ENCODE measurements at regions not wholly inside any gene's neighbourhood (a gene's known extent, or its start where the extent isn't known, plus 50 kb on each side); places are given as distances from the start of the nearest gene placed in this dataset.

GRCh38 chr16:86371083-86371803 lies 139.1 kb upstream of the FOXF1 start:
- POLR2A ChIA-PET: no interaction called here
- CTCF ChIA-PET: no interaction called here
- Histone ChIP-seq H3K9ac (ENCODE audit: low read length) (no peak overlapping the region), H2AFZ (ENCODE audit: low read depth, low read length, poor library complexity, severe bottlenecking) (no peak overlapping the region), H4K20me1 (ENCODE audit: insufficient read depth) (no peaks in the 10 kb centered on the region), H3K79me2 (ENCODE audit: insufficient read depth, low read length) (no peaks in the 10 kb centered on the region), H3K9me3 (ENCODE audit: control insufficient read depth in 1 of 2, insufficient read depth in 1 of 2, low read depth in 1 of 2, low read length in 2 of 2) (peaks cover 0 to 9% of the 10 kb centered on the region in 2 experiments; a peak in 1 of 4 replicates), H3K36me3 (ENCODE audit: control insufficient read depth in 1 of 2, insufficient read depth in 2 of 2, low read length in 2 of 2) (no peaks in the 10 kb centered on the region), H3K4me3 (replicated peaks in 1 of 2; ENCODE audit: low read depth in 1 of 2, low read length in 2 of 2) (no peak overlapping the region), H3K27ac (ENCODE audit: low read depth, low read length) (no peak overlapping the region), H3K4me2 (ENCODE audit: low read length) (no peak overlapping the region), H3K9me2 (ENCODE audit: insufficient read depth) (no peaks in the 10 kb centered on the region), H3K4me1 (ENCODE audit: control insufficient read depth in 1 of 2, insufficient read depth in 2 of 2, low read length in 2 of 2) (peaks cover 0 to 5% of the 10 kb centered on the region in 2 experiments; a peak in 1 of 4 replicates), H3K27me3 (ENCODE audit: insufficient read depth, low read length) (no peaks in the 10 kb centered on the region)
- intact Hi-C loops (cut with micrococcal nuclease): no loop called here
- RAD21 ChIA-PET (ENCODE audit: low non-redundant PET in 1 of 2, low total read pairs in 2 of 2, uncharacterized antibody in 2 of 2, unreplicated experiment in 2 of 2): no interaction called here
- DNase-seq (ENCODE audit: low read depth, low spot score) (no peak), ATAC-seq (no peak)
- TF ChIP-seq CTCF (IDR thresholded peaks at IDR 0.05 in 2 of 3, conservative IDR thresholded peaks at IDR 0.05 in 1 of 3; ENCODE audit: borderline replicate concordance in 1 of 3, insufficient read depth in 1 of 3, low read depth in 2 of 3, low read length in 2 of 3): no peak
- no peak for TF ChIP-seq TCF7L2 (IDR thresholded peaks at IDR 0.05; ENCODE audit: borderline replicate concordance, extremely low read depth, insufficient read depth, insufficient read length)
- TF ChIP-seq EZH2phosphoT487 (IDR thresholded peaks at IDR 0.05; ENCODE audit: borderline replicate concordance): no peak
- TF ChIP-seq ZBTB33 (IDR thresholded peaks at IDR 0.05; ENCODE audit: extremely low read depth, insufficient replicate concordance, low read length): no peak
- TF ChIP-seq REST (IDR thresholded peaks at IDR 0.05; ENCODE audit: low read depth): no peak
- TF ChIP-seq EGR1 (IDR thresholded peaks at IDR 0.05; ENCODE audit: low read depth): no peak
- no peak for TF ChIP-seq SIN3A (IDR thresholded peaks at IDR 0.05; ENCODE audit: low read depth)
- TF ChIP-seq MAX (IDR thresholded peaks at IDR 0.05): no peak
- TF ChIP-seq JUND (IDR thresholded peaks at IDR 0.05): no peak
- no peak for TF ChIP-seq ATF3 (IDR thresholded peaks at IDR 0.05)
- TF ChIP-seq POLR2AphosphoS5 (IDR thresholded peaks at IDR 0.05; ENCODE audit: low read depth, low read length): no peak
- no peak for TF ChIP-seq ZNF274 (IDR thresholded peaks at IDR 0.05; ENCODE audit: low read depth, low read length)
- no peak for TF ChIP-seq SRF (IDR thresholded peaks at IDR 0.05; ENCODE audit: low read depth)
- BruUV-seq (replicated peaks): no TSS peak
